Liver (tissue), 8 donors: ENCODE measurements at regions not wholly inside any gene's neighbourhood (a gene's known extent, or its start where the extent isn't known, plus 50 kb on each side); places are given as distances from the start of the nearest gene placed in this dataset.

Experiments
- DNase-seq: peaks from one replicate; pipeline ENCODE4 v3.0.0-alpha.2; 2017; ENCODE audit warnings: low spot score
- H3K27ac ChIP-seq, 2 donors: one replicate each; pipeline ENCODE4 v1.7.0; 2013; ENCODE audit warnings: inconsistent platforms in 2 of 2, low read length in 2 of 2, control low read depth in 1 of 2, low read depth in 1 of 2, mild to moderate bottlenecking in 1 of 2
- H3K27me3 ChIP-seq, 4 donors: one replicate each; pipeline versions ENCODE4 v1.6.1 to v1.7.0; 2013; ENCODE audit warnings: low read length in 3 of 4, inconsistent platforms in 1 of 4, mild to moderate bottlenecking in 1 of 4, moderate library complexity in 1 of 4; ENCODE audit not compliant: control insufficient read depth in 4 of 4, insufficient read depth in 4 of 4
- H3K36me3 ChIP-seq, 4 donors: one replicate each; pipeline versions ENCODE4 v1.6.1 to v1.7.0; 2013; ENCODE audit warnings: low read length in 3 of 4, mild to moderate bottlenecking in 3 of 4, low read depth in 1 of 4, moderate library complexity in 1 of 4; ENCODE audit not compliant: control insufficient read depth in 4 of 4, insufficient read depth in 3 of 4
- H3K4me1 ChIP-seq, 4 donors: one replicate each; pipeline versions ENCODE4 v1.6.1 to v1.7.0; 2013; ENCODE audit warnings: low read length in 3 of 4, mild to moderate bottlenecking in 3 of 4, moderate library complexity in 1 of 4; ENCODE audit not compliant: control insufficient read depth in 4 of 4, insufficient read depth in 4 of 4
- H3K4me3 ChIP-seq, 3 donors: one replicate each; pipeline versions ENCODE4 v1.6.1 to v1.7.0; 2013; ENCODE audit warnings: low read length in 3 of 3, control low read depth in 1 of 3, low read depth in 1 of 3, mild to moderate bottlenecking in 1 of 3
- H3K9ac ChIP-seq, 2 donors: one replicate each; pipeline ENCODE4 v1.7.0; 2013; ENCODE audit warnings: low read length in 2 of 2, mild to moderate bottlenecking in 2 of 2, moderate library complexity in 2 of 2, control low read depth in 1 of 2, low read depth in 1 of 2
- H3K9me3 ChIP-seq, 4 donors: one replicate each; pipeline versions ENCODE4 v1.6.1 to v1.7.0; 2013; ENCODE audit warnings: low read length in 3 of 4; ENCODE audit not compliant: control insufficient read depth in 4 of 4
- EGR1 ChIP-seq, 2 donors: IDR thresholded peaks; 2 replicates each; pipeline ENCODE4 v1.6.1; 2016 to 2018; ENCODE audit warnings: antibody characterized with exemption in 2 of 2, low read depth in 2 of 2
- FOXA1 ChIP-seq: IDR thresholded peaks from 2 replicates; pipeline ENCODE4 v1.6.1; 2016; ENCODE audit warnings: antibody characterized with exemption
- FOXA2 ChIP-seq: IDR thresholded peaks from 2 replicates; pipeline ENCODE4 v1.6.1; 2016; ENCODE audit warnings: antibody characterized with exemption
- GABPA ChIP-seq, 2 donors: IDR thresholded peaks in 1 of 2; conservative IDR thresholded peaks in 1 of 2; 2 replicates each; pipeline ENCODE4 v1.6.1; 2016; ENCODE audit warnings: antibody characterized with exemption in 2 of 2, mild to moderate bottlenecking in 1 of 2, moderate library complexity in 1 of 2
- HNF4G ChIP-seq: IDR thresholded peaks from 2 replicates; pipeline ENCODE4 v1.6.1; 2016; ENCODE audit warnings: antibody characterized with exemption
- JUND ChIP-seq, 2 donors: IDR thresholded peaks; 2 replicates each; pipeline ENCODE4 v1.6.1; 2016; ENCODE audit warnings: antibody characterized with exemption in 2 of 2
- NR2F2 ChIP-seq: IDR thresholded peaks from 2 replicates; pipeline ENCODE4 v1.6.1; 2016; ENCODE audit warnings: antibody characterized with exemption
- RAD21 ChIP-seq, 2 donors: IDR thresholded peaks; 2 replicates each; pipeline ENCODE4 v1.6.1; 2016; ENCODE audit warnings: antibody characterized with exemption in 2 of 2, mild to moderate bottlenecking in 2 of 2
- TAF1 ChIP-seq: conservative IDR thresholded peaks from 2 replicates; pipeline ENCODE4 v1.6.1; 2016; ENCODE audit warnings: antibody characterized with exemption, mild to moderate bottlenecking
- YY1 ChIP-seq: IDR thresholded peaks from 2 replicates; pipeline ENCODE4 v1.6.1; 2016; ENCODE audit warnings: antibody characterized with exemption, mild to moderate bottlenecking
- WGBS: extraction: QIAGEN DNeasy Blood & Tissue Kit; methylation state at CpG from one replicate; pipeline ENCODE4 v1.1.7; 2013; 5-methylcytosine and 5-hydroxymethylcytosine counted together
- TF ChIP-seq, protein P1 (sequence below): fragments of 150-350 bp; IDR thresholded peaks from 2 replicates; pipeline ENCODE4 v1.5.1; 2017; ENCODE audit warnings: improper control_type of control experiment, low read depth, low read length; ENCODE audit not compliant: missing input control
- TF ChIP-seq, protein P2 (sequence below): IDR thresholded peaks from 2 replicates; pipeline ENCODE4 v1.6.1; 2016; ENCODE audit warnings: antibody characterized with exemption
- TF ChIP-seq, protein P3 (sequence below): IDR thresholded peaks from 2 replicates; pipeline ENCODE4 v1.6.1; 2016; ENCODE audit warnings: antibody characterized with exemption, mild to moderate bottlenecking
- TF ChIP-seq, protein P4 (sequence below): IDR thresholded peaks from 2 replicates; pipeline ENCODE4 v1.6.1; 2016; ENCODE audit warnings: antibody characterized with exemption
- donor health status: healthy.
- donor health status: healthy.
- donor health status: healthy.
- donor health status: healthy.
- donor health status: healthy.

DNA sequence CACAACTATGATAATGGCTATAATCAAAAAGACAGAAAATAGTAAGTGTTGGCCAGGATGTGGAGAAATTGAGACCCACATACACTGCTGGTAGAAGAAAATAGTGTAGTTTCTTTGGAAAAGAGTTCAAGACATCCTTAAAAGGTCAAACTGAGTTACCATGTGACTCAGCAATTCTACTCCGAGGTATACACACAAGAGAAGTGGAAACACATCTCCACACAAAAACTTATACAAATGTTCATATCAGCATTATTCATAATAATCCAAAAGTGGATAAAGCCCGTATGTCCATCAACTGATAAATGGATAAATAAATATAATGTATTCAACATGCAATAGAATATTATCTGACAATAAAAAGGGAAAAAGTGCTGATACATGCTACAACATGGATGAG lies 532.2 kb downstream of the NR2F1-AS1 start:
- Histone ChIP-seq H3K27me3 (no peaks in the 10 kb centered on the region), H3K4me1 (no peaks in the 10 kb centered on the region), H3K27ac (no peak overlapping the region), H3K36me3 (no peaks in the 10 kb centered on the region), H3K9me3 (no peaks in the 10 kb centered on the region), H3K4me3 (no peak overlapping the region), H3K9ac (no peak overlapping the region)
- TF ChIP-seq JUND (IDR thresholded peaks at IDR 0.05) (no peak), FOXA1 (no peak), HNF4G (no peak), FOXA2 (no peak)
- 84% methylated on average over 2 of the region's 2 CpGs for WGBS
- DNase-seq, result no peak

DNA sequence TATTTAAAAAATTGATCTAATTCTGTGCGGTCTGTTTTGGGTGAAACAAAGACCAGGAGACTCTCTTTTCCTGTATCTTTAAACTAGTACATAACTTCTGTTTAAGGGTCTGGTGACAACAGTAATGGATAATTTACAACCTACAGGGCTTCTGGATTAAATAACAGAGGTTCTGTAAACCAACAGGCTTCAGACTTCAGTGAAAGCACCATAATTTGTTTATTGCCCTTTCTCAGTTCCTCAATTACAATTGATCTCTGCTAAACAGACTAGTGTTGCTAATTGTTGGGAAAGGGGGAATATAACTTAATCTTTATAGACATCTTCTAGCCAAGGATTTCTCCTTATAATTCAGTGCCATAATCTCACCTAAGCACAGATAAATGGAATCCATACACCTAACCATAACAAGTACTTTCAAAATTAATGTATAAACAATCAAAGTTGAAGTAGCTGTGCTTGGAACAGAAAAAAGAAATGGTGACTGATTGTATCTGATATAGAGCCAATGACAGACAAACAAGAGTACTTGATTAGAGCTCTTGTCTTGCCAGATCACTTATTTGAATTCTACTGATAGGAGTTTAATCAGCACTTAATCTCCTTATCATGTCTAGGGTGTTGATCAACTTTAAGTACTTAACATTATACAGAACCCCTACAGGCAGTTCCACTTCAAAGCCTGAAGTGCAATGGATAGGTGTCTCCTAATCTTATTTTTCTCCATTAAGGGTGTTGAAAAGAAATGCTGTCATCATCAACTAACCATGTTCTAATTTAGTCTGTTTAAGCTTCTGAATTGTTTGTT lies 536.0 kb downstream of the NR2F1-AS1 start:
- no peak for DNase-seq
- H3K27ac ChIP-seq, result no peak overlapping the region
- no peak overlapping the region for H3K9ac ChIP-seq
- H3K36me3 ChIP-seq, result no peaks in the 10 kb centered on the region
- H3K9me3 ChIP-seq, result no peaks in the 10 kb centered on the region
- no peaks in the 10 kb centered on the region for H3K4me1 ChIP-seq
- H3K4me3 ChIP-seq, result no peak overlapping the region
- TF ChIP-seq, protein P1, sequence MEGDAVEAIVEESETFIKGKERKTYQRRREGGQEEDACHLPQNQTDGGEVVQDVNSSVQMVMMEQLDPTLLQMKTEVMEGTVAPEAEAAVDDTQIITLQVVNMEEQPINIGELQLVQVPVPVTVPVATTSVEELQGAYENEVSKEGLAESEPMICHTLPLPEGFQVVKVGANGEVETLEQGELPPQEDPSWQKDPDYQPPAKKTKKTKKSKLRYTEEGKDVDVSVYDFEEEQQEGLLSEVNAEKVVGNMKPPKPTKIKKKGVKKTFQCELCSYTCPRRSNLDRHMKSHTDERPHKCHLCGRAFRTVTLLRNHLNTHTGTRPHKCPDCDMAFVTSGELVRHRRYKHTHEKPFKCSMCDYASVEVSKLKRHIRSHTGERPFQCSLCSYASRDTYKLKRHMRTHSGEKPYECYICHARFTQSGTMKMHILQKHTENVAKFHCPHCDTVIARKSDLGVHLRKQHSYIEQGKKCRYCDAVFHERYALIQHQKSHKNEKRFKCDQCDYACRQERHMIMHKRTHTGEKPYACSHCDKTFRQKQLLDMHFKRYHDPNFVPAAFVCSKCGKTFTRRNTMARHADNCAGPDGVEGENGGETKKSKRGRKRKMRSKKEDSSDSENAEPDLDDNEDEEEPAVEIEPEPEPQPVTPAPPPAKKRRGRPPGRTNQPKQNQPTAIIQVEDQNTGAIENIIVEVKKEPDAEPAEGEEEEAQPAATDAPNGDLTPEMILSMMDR, result no peak
- TF ChIP-seq, protein P2, sequence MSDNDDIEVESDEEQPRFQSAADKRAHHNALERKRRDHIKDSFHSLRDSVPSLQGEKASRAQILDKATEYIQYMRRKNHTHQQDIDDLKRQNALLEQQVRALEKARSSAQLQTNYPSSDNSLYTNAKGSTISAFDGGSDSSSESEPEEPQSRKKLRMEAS, result no peak
- TF ChIP-seq GABPA (IDR thresholded peaks at IDR 0.05 in 1 of 2, conservative IDR thresholded peaks at IDR 0.05 in 1 of 2), result no peak
- TF ChIP-seq YY1, result no peak
- TF ChIP-seq FOXA1, result no peak
- TF ChIP-seq RAD21 (IDR thresholded peaks at IDR 0.05), result no peak
- no peak for TF ChIP-seq TAF1
- WGBS, result 87% methylated on average over 1 of the region's 1 CpG
- H3K27me3 ChIP-seq, result no peaks in the 10 kb centered on the region

DNA sequence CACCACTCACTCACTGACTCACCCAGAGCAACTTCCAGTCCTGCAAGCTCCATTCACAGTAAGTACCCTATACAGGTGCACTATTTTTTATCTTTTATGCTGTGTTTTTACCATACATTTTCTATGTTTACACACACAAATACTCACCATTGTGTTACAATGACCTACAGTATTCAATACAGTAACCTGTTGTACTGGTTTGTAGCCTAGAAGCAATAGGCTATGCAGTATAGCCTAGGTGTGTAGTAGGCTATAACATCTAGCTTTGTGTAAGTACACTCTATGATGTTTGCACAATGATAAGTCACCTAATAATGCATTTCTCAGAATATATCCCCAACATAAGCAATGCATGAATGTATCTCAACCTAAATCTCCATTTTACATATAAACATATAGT lies 541.1 kb downstream of the NR2F1-AS1 start:
- no peaks in the 10 kb centered on the region for H3K36me3 ChIP-seq
- H3K9ac ChIP-seq, result no peak overlapping the region
- no peak overlapping the region for H3K4me3 ChIP-seq
- TF ChIP-seq, protein P1, result no peak
- TF ChIP-seq GABPA (IDR thresholded peaks at IDR 0.05 in 1 of 2, conservative IDR thresholded peaks at IDR 0.05 in 1 of 2) (no peak), FOXA1 (no peak), NR2F2 (no peak), EGR1 (IDR thresholded peaks at IDR 0.05; ENCODE audit: low read depth in 2 of 2) (no peak), RAD21 (IDR thresholded peaks at IDR 0.05) (no peak), JUND (IDR thresholded peaks at IDR 0.05) (no peak)
- TF ChIP-seq, protein P3, sequence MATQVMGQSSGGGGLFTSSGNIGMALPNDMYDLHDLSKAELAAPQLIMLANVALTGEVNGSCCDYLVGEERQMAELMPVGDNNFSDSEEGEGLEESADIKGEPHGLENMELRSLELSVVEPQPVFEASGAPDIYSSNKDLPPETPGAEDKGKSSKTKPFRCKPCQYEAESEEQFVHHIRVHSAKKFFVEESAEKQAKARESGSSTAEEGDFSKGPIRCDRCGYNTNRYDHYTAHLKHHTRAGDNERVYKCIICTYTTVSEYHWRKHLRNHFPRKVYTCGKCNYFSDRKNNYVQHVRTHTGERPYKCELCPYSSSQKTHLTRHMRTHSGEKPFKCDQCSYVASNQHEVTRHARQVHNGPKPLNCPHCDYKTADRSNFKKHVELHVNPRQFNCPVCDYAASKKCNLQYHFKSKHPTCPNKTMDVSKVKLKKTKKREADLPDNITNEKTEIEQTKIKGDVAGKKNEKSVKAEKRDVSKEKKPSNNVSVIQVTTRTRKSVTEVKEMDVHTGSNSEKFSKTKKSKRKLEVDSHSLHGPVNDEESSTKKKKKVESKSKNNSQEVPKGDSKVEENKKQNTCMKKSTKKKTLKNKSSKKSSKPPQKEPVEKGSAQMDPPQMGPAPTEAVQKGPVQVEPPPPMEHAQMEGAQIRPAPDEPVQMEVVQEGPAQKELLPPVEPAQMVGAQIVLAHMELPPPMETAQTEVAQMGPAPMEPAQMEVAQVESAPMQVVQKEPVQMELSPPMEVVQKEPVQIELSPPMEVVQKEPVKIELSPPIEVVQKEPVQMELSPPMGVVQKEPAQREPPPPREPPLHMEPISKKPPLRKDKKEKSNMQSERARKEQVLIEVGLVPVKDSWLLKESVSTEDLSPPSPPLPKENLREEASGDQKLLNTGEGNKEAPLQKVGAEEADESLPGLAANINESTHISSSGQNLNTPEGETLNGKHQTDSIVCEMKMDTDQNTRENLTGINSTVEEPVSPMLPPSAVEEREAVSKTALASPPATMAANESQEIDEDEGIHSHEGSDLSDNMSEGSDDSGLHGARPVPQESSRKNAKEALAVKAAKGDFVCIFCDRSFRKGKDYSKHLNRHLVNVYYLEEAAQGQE, result no peak
- TF ChIP-seq, protein P4, sequence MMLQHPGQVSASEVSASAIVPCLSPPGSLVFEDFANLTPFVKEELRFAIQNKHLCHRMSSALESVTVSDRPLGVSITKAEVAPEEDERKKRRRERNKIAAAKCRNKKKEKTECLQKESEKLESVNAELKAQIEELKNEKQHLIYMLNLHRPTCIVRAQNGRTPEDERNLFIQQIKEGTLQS, result no peak
- no peak overlapping the region for H3K27ac ChIP-seq
- H3K9me3 ChIP-seq, result no peaks in the 10 kb centered on the region
- no peak for DNase-seq
- H3K4me1 ChIP-seq, result no peaks in the 10 kb centered on the region
- no peaks in the 10 kb centered on the region for H3K27me3 ChIP-seq
